H1 (cell line): ENCODE measurements at regions not wholly inside any gene's neighbourhood (a gene's known extent, or its start where the extent isn't known, plus 50 kb on each side); places are given as distances from the start of the nearest gene placed in this dataset.

ENCODE experiments used
- CTCF ChIA-PET: fragments of 300-600 bp; sonication (Branson Sonifier 250); formaldehyde crosslinking; loops from one replicate; lab custom pipeline; 2021; ENCODE audit not compliant: partially characterized antibody; lab: Charles Lee
- POLR2A ChIA-PET: fragments of 300-600 bp; sonication (Branson Sonifier 250); formaldehyde crosslinking; loops from one replicate; lab custom pipeline; 2021; ENCODE audit warnings: inconsistent platforms; ENCODE audit not compliant: partially characterized antibody; lab: Charles Lee
- DNase-seq, 2 experiments: peaks; one replicate each; pipeline versions ENCODE4 v3.0.0 to v3.0.0-alpha.2; 2010 to 2022; ENCODE audit warnings: low spot score in 2 of 2, low read depth in 1 of 2, mixed read lengths in 1 of 2
- FAIRE-seq: peaks from 2 replicates; lab custom pipeline; 2011; peaks lifted over from hg19 to GRCh38; lab: Jason Lieb, UNC
- H2AFZ ChIP-seq: 2 replicates; pipeline ENCODE4 v1.8.1; 2012; ENCODE audit warnings: low read length, inconsistent platforms
- H2AK5ac ChIP-seq: 2 replicates; pipeline ENCODE4 v1.6.1; 2013; ENCODE audit warnings: low read depth, low read length
- H2BK120ac ChIP-seq: replicated peaks from 2 replicates; pipeline ENCODE3; 2013; ENCODE audit warnings: low read depth, low read length, inconsistent platforms
- H2BK12ac ChIP-seq: 2 replicates; pipeline ENCODE4 v1.6.1; 2013; ENCODE audit warnings: low read depth, low read length
- H2BK15ac ChIP-seq: 2 replicates; pipeline ENCODE4 v1.6.1; 2013; ENCODE audit warnings: low read length
- H2BK20ac ChIP-seq: 2 replicates; pipeline ENCODE4 v1.6.1; 2013; ENCODE audit warnings: low read length
- H2BK5ac ChIP-seq: 2 replicates; pipeline ENCODE4 v1.6.1; 2013; ENCODE audit warnings: low read depth, low read length
- H3K14ac ChIP-seq: 2 replicates; pipeline ENCODE4 v1.6.1; 2013; ENCODE audit warnings: inconsistent platforms; ENCODE audit not compliant: insufficient read length
- H3K18ac ChIP-seq: 2 replicates; pipeline ENCODE4 v1.6.1; 2013; ENCODE audit warnings: low read length; ENCODE audit errors: extremely low read depth
- H3K23ac ChIP-seq: 2 replicates; pipeline ENCODE4 v1.6.1; 2013; ENCODE audit warnings: inconsistent platforms; ENCODE audit not compliant: insufficient read length
- H3K23me2 ChIP-seq: 2 replicates; pipeline ENCODE4 v1.6.1; 2013; ENCODE audit warnings: low read depth, low read length
- H3K27ac ChIP-seq: 2 replicates; pipeline ENCODE4 v1.6.1; 2011; ENCODE audit warnings: low read depth, low read length, inconsistent platforms
- H3K27me3 ChIP-seq, 4 experiments: replicated peaks in 1 of 4; 1 replicate in 1 of 4; 2 replicates in 3 of 4; pipeline versions ENCODE4 v1.6.1 to v1.8.1; 2011 to 2013; ENCODE audit warnings: low read length in 3 of 4, mild to moderate bottlenecking in 3 of 4, inconsistent platforms in 2 of 4, mixed read lengths in 2 of 4, moderate library complexity in 1 of 4; ENCODE audit not compliant: control insufficient read depth in 3 of 4, insufficient read depth in 3 of 4; ENCODE audit errors: extremely low read depth in 1 of 4
- H3K36me3 ChIP-seq, 4 experiments: 2 replicates each; pipeline versions ENCODE4 v1.6.1 to v1.8.1; 2011 to 2013; ENCODE audit warnings: mild to moderate bottlenecking in 4 of 4, low read length in 3 of 4, moderate library complexity in 2 of 4, control low read depth in 1 of 4, inconsistent platforms in 1 of 4; ENCODE audit not compliant: insufficient read depth in 4 of 4, control insufficient read depth in 2 of 4
- H3K4ac ChIP-seq: replicated peaks from 2 replicates; pipeline ENCODE3; 2013; ENCODE audit warnings: low read length, low read depth, mixed read lengths, inconsistent platforms; ENCODE audit not compliant: insufficient read length
- H3K4me1 ChIP-seq, 4 experiments: replicated peaks in 1 of 4; 1 replicate in 1 of 4; 2 replicates in 3 of 4; pipeline versions ENCODE4 v1.6.1 to v1.8.1; 2011 to 2013; ENCODE audit warnings: low read length in 3 of 4, inconsistent platforms in 2 of 4, mixed read lengths in 1 of 4; ENCODE audit not compliant: insufficient read depth in 4 of 4, control insufficient read depth in 3 of 4
- H3K4me2 ChIP-seq, 2 experiments: 2 replicates each; pipeline versions ENCODE4 v1.6.1 to v1.8.1; 2011 to 2013; ENCODE audit warnings: low read depth in 2 of 2, low read length in 2 of 2, control low read depth in 1 of 2, inconsistent platforms in 1 of 2, mild to moderate bottlenecking in 1 of 2; ENCODE audit not compliant: insufficient read depth in 1 of 2
- H3K4me3 ChIP-seq, 4 experiments: fragments of 200-600, 300-600 bp in 1 of 4; sonication (generic), shearing (Covaris generic), sonication (Bioruptor Twin) in 1 of 4; 2 replicates each; pipeline versions ENCODE4 v1.5.1 to v1.8.1; 2011 to 2016; ENCODE audit warnings: low read length in 4 of 4, low read depth in 3 of 4, control low read depth in 2 of 4, inconsistent platforms in 2 of 4, mild to moderate bottlenecking in 2 of 4, mixed read lengths in 1 of 4, moderate library complexity in 1 of 4; ENCODE audit not compliant: insufficient read depth in 2 of 4; ENCODE audit errors: extremely low read depth in 1 of 4
- H3K56ac ChIP-seq: replicated peaks from 2 replicates; pipeline ENCODE3; 2013; ENCODE audit warnings: low read depth, mild to moderate bottlenecking, mixed read lengths, low read length, inconsistent platforms; ENCODE audit not compliant: insufficient read length
- H3K79me1 ChIP-seq: 2 replicates; pipeline ENCODE4 v1.6.1; 2013; ENCODE audit warnings: low read depth, low read length, control low read depth
- H3K79me2 ChIP-seq, 2 experiments: 2 replicates each; pipeline versions ENCODE4 v1.6.1 to v1.8.1; 2012 to 2013; ENCODE audit warnings: low read length in 2 of 2, mild to moderate bottlenecking in 2 of 2, inconsistent platforms in 1 of 2; ENCODE audit not compliant: insufficient read depth in 2 of 2, control insufficient read depth in 1 of 2
- H3K9ac ChIP-seq, 4 experiments: replicated peaks in 1 of 4; 1 replicate in 1 of 4; 2 replicates in 3 of 4; pipeline versions ENCODE4 v1.6.1 to v1.8.1; 2011 to 2013; ENCODE audit warnings: low read depth in 3 of 4, low read length in 3 of 4, control low read depth in 2 of 4, mild to moderate bottlenecking in 2 of 4, moderate library complexity in 2 of 4, inconsistent platforms in 1 of 4; ENCODE audit errors: extremely low read depth in 1 of 4
- H3K9me3 ChIP-seq, 2 experiments: 2 replicates each; pipeline versions ENCODE4 v1.6.1 to v1.8.1; 2012 to 2013; ENCODE audit warnings: mild to moderate bottlenecking in 2 of 2, moderate library complexity in 2 of 2, control low read depth in 1 of 2, inconsistent platforms in 1 of 2, low read depth in 1 of 2, low read length in 1 of 2, mixed read lengths in 1 of 2; ENCODE audit not compliant: insufficient read depth in 2 of 2
- H4K20me1 ChIP-seq, 2 experiments: replicated peaks in 1 of 2; 2 replicates each; pipeline versions ENCODE3 to v1.8.1; 2011 to 2013; ENCODE audit warnings: inconsistent platforms in 2 of 2, low read length in 2 of 2, mild to moderate bottlenecking in 1 of 2; ENCODE audit not compliant: insufficient read depth in 2 of 2, control insufficient read depth in 1 of 2
- H4K5ac ChIP-seq: 2 replicates; pipeline ENCODE4 v1.6.1; 2013; ENCODE audit warnings: low read length, low read depth, mixed read lengths, inconsistent platforms; ENCODE audit not compliant: insufficient read length
- H4K8ac ChIP-seq: 2 replicates; pipeline ENCODE4 v1.8.0; 2013; ENCODE audit warnings: mild to moderate bottlenecking, moderate library complexity, low read length, inconsistent platforms; ENCODE audit not compliant: insufficient read depth; ENCODE audit errors: extremely low read depth
- H4K91ac ChIP-seq: replicated peaks from 2 replicates; pipeline ENCODE3; 2013; ENCODE audit warnings: low read length, mixed read lengths, inconsistent platforms; ENCODE audit not compliant: insufficient read length
- EZH2 ChIP-seq: fragments of 200-600 bp; sonication (generic); IDR thresholded peaks from 2 replicates; pipeline ENCODE4 v1.7.1; 2012; ENCODE audit warnings: low read depth, mild to moderate bottlenecking, moderate library complexity, low read length, inconsistent platforms; ENCODE audit not compliant: severe bottlenecking
- HDAC2 ChIP-seq, 2 experiments: fragments of 300-600 bp in 1 of 2; sonication (generic) in 1 of 2; IDR thresholded peaks; 2 replicates each; pipeline ENCODE4 v1.6.1; 2011 to 2012; ENCODE audit warnings: low read depth in 2 of 2, low read length in 2 of 2, mild to moderate bottlenecking in 2 of 2, moderate library complexity in 2 of 2, borderline replicate concordance in 1 of 2, inconsistent platforms in 1 of 2
- HDAC6 ChIP-seq: IDR thresholded peaks from one replicate; pipeline ENCODE4 v1.7.1; 2012; ENCODE audit warnings: low read depth, mild to moderate bottlenecking, inconsistent platforms, low read length, moderate library complexity
- PHF8 ChIP-seq: fragments of 200-600 bp; sonication (generic); conservative IDR thresholded peaks from 2 replicates; pipeline ENCODE4 v1.7.1; 2012; ENCODE audit warnings: low read depth, mild to moderate bottlenecking, inconsistent platforms, low read length, moderate library complexity
- POLR2A ChIP-seq, 2 experiments: IDR thresholded peaks; 1 replicate in 1 of 2; 2 replicates in 1 of 2; pipeline ENCODE4 v1.6.1; 2011; ENCODE audit warnings: low read depth in 2 of 2, low read length in 2 of 2, mild to moderate bottlenecking in 2 of 2; ENCODE audit errors: control extremely low read depth in 1 of 2
- POLR2AphosphoS5 ChIP-seq: IDR thresholded peaks from 2 replicates; pipeline ENCODE4 v1.6.1; 2011; ENCODE audit warnings: low read depth, low read length
- SIN3A ChIP-seq, 2 experiments: IDR thresholded peaks in 1 of 2; conservative IDR thresholded peaks in 1 of 2; 2 replicates each; pipeline ENCODE4 v1.6.1; 2011 to 2012; ENCODE audit warnings: low read length in 2 of 2, improper control_type of control experiment in 1 of 2, low read depth in 1 of 2, mild to moderate bottlenecking in 1 of 2
- SIRT6 ChIP-seq: IDR thresholded peaks from one replicate; pipeline ENCODE4 v1.7.1; 2012; ENCODE audit warnings: low read length, inconsistent platforms
- SIX5 ChIP-seq: IDR thresholded peaks from 2 replicates; pipeline ENCODE4 v1.6.1; 2011; ENCODE audit warnings: mild to moderate bottlenecking, low read depth, low read length
- SP2 ChIP-seq: IDR thresholded peaks from 2 replicates; pipeline ENCODE4 v1.6.1; 2012; ENCODE audit warnings: mild to moderate bottlenecking, low read length, inconsistent platforms
- TAF1 ChIP-seq: IDR thresholded peaks from 2 replicates; pipeline ENCODE4 v1.6.1; 2011; ENCODE audit warnings: mild to moderate bottlenecking, low read depth, low read length
- TCF12 ChIP-seq: IDR thresholded peaks from 2 replicates; pipeline ENCODE4 v1.6.1; 2011; ENCODE audit warnings: low read depth, mild to moderate bottlenecking, low read length
- WGBS, 2 experiments: shearing (Covaris generic) in 1 of 2; methylation state at CpG; one replicate each; pipeline versions ENCODE4 v1.1.6 to v1.1.7; 2013 to 2015; ENCODE audit warnings: low lambda C conversion rate in 2 of 2, mixed read lengths in 2 of 2, inconsistent platforms in 1 of 2, low coverage in 1 of 2, missing lambda C conversion rate in 1 of 2; ENCODE audit not compliant: insufficient replicate concordance in 2 of 2, insufficient coverage in 1 of 2, insufficient read length in 1 of 2; ENCODE audit errors: extremely low coverage in 1 of 2, missing lambda C conversion rate in 1 of 2; 5-methylcytosine and 5-hydroxymethylcytosine counted together
- TF ChIP-seq, protein P1 (sequence below), 3 experiments: IDR thresholded peaks; 1 replicate in 2 of 3; 2 replicates in 1 of 3; pipeline versions ENCODE4 v1.5.1 to v1.6.1; 2011; ENCODE audit warnings: low read length in 3 of 3, mild to moderate bottlenecking in 3 of 3, inconsistent platforms in 2 of 3, low read depth in 1 of 3, moderate library complexity in 1 of 3; ENCODE audit not compliant: insufficient read depth in 1 of 3; ENCODE audit errors: control extremely low read depth in 1 of 3

DNA sequence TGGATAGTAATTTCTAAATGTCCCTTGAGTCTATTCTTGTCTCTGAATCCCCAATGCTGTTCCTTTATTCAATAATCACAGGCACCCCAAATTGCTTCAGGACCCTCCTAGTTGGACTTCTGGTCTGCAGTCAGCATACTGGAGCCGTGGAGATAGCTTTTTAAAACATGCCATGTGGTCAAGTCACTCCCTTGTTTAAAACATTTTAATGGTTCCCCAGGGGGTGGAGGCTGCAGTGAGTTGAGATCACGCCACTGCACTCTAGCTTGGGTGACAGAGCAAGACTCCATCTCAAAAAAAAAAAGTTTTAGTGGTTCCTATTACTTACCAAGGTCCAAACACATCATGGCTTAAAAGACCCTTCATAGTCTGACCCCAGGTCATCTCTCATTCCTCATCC, 220.3 kb downstream of the ADAMTS15 start:
- Histone ChIP-seq H3K79me1 (no peaks in the 10 kb centered on the region), H3K4me1 (no peaks in the 10 kb centered on the region), H2BK15ac (peak overlapping the region; percentile 81; the same call in 1 of the 2 replicates), H2AK5ac (no peak overlapping the region), H3K14ac (no peak overlapping the region), H2AFZ (no peak overlapping the region), H3K18ac (no peak overlapping the region), H2BK5ac (no peak overlapping the region), H3K23ac (no peak overlapping the region), H3K27me3 (no peaks in the 10 kb centered on the region), H4K91ac (no peak overlapping the region), H3K79me2 (no peaks in the 10 kb centered on the region), H3K36me3 (no peaks in the 10 kb centered on the region), H3K4me3 (no peak overlapping the region), H4K20me1 (no peaks in the 10 kb centered on the region), H3K4ac (no peak overlapping the region), H2BK20ac (no peak overlapping the region), H3K9me3 (no peaks in the 10 kb centered on the region), H4K8ac (no peak overlapping the region), H3K4me2 (no peak overlapping the region), H3K23me2 (no peaks in the 10 kb centered on the region), H2BK120ac (no peak overlapping the region), H3K56ac (no peak overlapping the region), H3K9ac (no peak overlapping the region), H4K5ac (no peak overlapping the region), H2BK12ac (no peak overlapping the region), H3K27ac (no peak overlapping the region)
- DNase-seq (no peak), FAIRE-seq (no peak)
- WGBS, 2 experiments: 76% methylated on average over 2 of the region's 2 CpGs; no CpG with 5 or more reads in 1 of the 2 experiments
- CTCF ChIA-PET: interaction anchor here (0.6 to 1.5 kb wide), 4 partner anchors 36 to 193 kb away, joined by 3 to 7 read pairs (median 5); no protein-coding TSS in a partner anchor
- POLR2A ChIA-PET: no interaction called here
- TF ChIP-seq SIX5 (no peak), EZH2 (no peak), HDAC2 (IDR thresholded peaks at IDR 0.05; ENCODE audit: borderline replicate concordance in 1 of 2, low read depth in 2 of 2, low read length in 2 of 2) (no peak), PHF8 (no peak), SIRT6 (no peak), HDAC6 (no peak), TCF12 (no peak), SIN3A (conservative IDR thresholded peaks at IDR 0.05 in 1 of 2, IDR thresholded peaks at IDR 0.05 in 1 of 2; ENCODE audit: low read depth in 1 of 2, low read length in 2 of 2) (no peak), TAF1 (no peak), SP2 (no peak), POLR2AphosphoS5 (no peak), POLR2A (IDR thresholded peaks at IDR 0.05; ENCODE audit: control extremely low read depth in 1 of 2, low read depth in 2 of 2, low read length in 2 of 2) (no peak)
- TF ChIP-seq, protein P1, sequence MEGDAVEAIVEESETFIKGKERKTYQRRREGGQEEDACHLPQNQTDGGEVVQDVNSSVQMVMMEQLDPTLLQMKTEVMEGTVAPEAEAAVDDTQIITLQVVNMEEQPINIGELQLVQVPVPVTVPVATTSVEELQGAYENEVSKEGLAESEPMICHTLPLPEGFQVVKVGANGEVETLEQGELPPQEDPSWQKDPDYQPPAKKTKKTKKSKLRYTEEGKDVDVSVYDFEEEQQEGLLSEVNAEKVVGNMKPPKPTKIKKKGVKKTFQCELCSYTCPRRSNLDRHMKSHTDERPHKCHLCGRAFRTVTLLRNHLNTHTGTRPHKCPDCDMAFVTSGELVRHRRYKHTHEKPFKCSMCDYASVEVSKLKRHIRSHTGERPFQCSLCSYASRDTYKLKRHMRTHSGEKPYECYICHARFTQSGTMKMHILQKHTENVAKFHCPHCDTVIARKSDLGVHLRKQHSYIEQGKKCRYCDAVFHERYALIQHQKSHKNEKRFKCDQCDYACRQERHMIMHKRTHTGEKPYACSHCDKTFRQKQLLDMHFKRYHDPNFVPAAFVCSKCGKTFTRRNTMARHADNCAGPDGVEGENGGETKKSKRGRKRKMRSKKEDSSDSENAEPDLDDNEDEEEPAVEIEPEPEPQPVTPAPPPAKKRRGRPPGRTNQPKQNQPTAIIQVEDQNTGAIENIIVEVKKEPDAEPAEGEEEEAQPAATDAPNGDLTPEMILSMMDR (IDR thresholded peaks at IDR 0.05; ENCODE audit: control extremely low read depth in 1 of 3, insufficient read depth in 1 of 3, low read depth in 1 of 3, low read length in 3 of 3): no peak
